SK-N-MC (cell line): ENCODE measurements at regions not wholly inside any gene's neighbourhood (a gene's known extent, or its start where the extent isn't known, plus 50 kb on each side); places are given as distances from the start of the nearest gene placed in this dataset.

Experiments used
- EZH2 ChIP-seq: fragments of 200-600 bp; sonication (generic); IDR thresholded peaks from one replicate; pipeline ENCODE4 v1.6.1; 2017; ENCODE audit warnings: antibody characterized with exemption
- FOXP2 ChIP-seq: optimal IDR thresholded peaks from 2 replicates; pipeline ENCODE3; 2011; ENCODE audit warnings: mild to moderate bottlenecking, moderate library complexity; ENCODE audit not compliant: insufficient read depth; ENCODE audit errors: extremely low read length, control extremely low read depth

- TF ChIP-seq EZH2 = no peak
- no peak for TF ChIP-seq FOXP2
Measured at GRCh38 chrX:6694977-6695376, 160.1 kb upstream of the VCX3A start.
